NB4 (cell line): ENCODE measurements at regions not wholly inside any gene's neighbourhood (a gene's known extent, or its start where the extent isn't known, plus 50 kb on each side); places are given as distances from the start of the nearest gene placed in this dataset.

Experiments
- DNase-seq: peaks from one replicate; pipeline ENCODE4 v3.0.0; 2010; ENCODE audit warnings: low read depth
- H3K4me3 ChIP-seq: one replicate; pipeline ENCODE4 v1.5.1; 2011; ENCODE audit warnings: mild to moderate bottlenecking, low read depth, low read length, moderate library complexity
- MYC ChIP-seq: IDR thresholded peaks from 2 replicates; pipeline ENCODE4 v1.6.1; 2011; ENCODE audit warnings: low read depth, low read length
- POLR2A ChIP-seq: IDR thresholded peaks from 2 replicates; pipeline ENCODE4 v1.6.1; 2011; ENCODE audit warnings: mild to moderate bottlenecking; ENCODE audit not compliant: insufficient read length; ENCODE audit errors: extremely low read depth
- TF ChIP-seq, protein P1 (sequence below): IDR thresholded peaks from 2 replicates; pipeline ENCODE4 v1.6.1; 2011; ENCODE audit warnings: low read depth, low read length
- TF ChIP-seq, protein P2 (sequence below): IDR thresholded peaks from one replicate; pipeline ENCODE4 v1.5.1; 2012; ENCODE audit warnings: low read depth, low read length

GRCh38 chr2:239763433-239764097 lies 261.6 kb downstream of the NDUFA10 start:
- DNase-seq = no peak
- no peak overlapping the region for H3K4me3 ChIP-seq
- TF ChIP-seq POLR2A = no peak
- TF ChIP-seq MYC = no peak
- TF ChIP-seq, protein P1, sequence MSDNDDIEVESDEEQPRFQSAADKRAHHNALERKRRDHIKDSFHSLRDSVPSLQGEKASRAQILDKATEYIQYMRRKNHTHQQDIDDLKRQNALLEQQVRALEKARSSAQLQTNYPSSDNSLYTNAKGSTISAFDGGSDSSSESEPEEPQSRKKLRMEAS = no peak
- TF ChIP-seq, protein P2, sequence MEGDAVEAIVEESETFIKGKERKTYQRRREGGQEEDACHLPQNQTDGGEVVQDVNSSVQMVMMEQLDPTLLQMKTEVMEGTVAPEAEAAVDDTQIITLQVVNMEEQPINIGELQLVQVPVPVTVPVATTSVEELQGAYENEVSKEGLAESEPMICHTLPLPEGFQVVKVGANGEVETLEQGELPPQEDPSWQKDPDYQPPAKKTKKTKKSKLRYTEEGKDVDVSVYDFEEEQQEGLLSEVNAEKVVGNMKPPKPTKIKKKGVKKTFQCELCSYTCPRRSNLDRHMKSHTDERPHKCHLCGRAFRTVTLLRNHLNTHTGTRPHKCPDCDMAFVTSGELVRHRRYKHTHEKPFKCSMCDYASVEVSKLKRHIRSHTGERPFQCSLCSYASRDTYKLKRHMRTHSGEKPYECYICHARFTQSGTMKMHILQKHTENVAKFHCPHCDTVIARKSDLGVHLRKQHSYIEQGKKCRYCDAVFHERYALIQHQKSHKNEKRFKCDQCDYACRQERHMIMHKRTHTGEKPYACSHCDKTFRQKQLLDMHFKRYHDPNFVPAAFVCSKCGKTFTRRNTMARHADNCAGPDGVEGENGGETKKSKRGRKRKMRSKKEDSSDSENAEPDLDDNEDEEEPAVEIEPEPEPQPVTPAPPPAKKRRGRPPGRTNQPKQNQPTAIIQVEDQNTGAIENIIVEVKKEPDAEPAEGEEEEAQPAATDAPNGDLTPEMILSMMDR = no peak

GRCh38 chr2:239762655-239763269 lies 262.4 kb downstream of the NDUFA10 start:
- no peak overlapping the region for H3K4me3 ChIP-seq
- TF ChIP-seq, protein P2 = no peak
- TF ChIP-seq, protein P1 = no peak
- TF ChIP-seq POLR2A = no peak
- TF ChIP-seq MYC = no peak
- no peak for DNase-seq

- TF ChIP-seq POLR2A (no peak), MYC (no peak)
- TF ChIP-seq, protein P2 = no peak
- DNase-seq = no peak
- no peak overlapping the region for H3K4me3 ChIP-seq
Observed at GRCh38 chr2:239762106-239762505, 263.0 kb downstream of the NDUFA10 start.

- DNase-seq = no peak
- TF ChIP-seq, protein P2 = no peak
- TF ChIP-seq, protein P1 = no peak
- no peak for TF ChIP-seq POLR2A
- TF ChIP-seq MYC = no peak
- H3K4me3 ChIP-seq = no peak overlapping the region
Observed at GRCh38 chr2:239760596-239760995, 264.5 kb downstream of the NDUFA10 start.

DNA sequence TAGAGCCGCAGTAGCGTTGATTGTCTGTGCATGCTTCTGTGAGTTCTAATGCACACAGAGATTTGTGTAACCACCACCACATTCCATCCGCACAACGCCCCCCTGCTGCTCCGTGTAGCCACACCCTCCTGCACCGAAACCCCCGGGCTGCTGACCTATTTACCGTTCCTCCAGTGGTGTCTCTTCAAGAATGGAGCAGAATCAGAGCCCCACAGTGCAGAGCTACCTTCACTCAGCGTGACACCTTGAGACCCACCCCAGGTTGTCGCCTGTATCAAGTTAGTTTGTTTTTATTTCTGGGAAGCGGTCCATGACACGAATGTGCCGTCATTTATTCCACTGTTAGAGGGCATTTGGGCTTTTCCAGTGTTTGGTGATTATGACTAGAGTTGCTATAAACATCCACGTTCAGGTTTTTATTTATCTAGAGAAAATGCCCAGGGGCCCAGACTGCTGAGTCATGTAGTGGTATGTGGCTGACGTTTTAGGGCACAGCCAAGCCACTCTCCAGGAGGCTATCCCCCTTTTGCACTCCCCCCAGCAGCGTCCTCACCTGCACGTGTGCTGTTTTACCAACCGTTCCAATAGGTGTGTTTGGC lies 266.8 kb downstream of the NDUFA10 start:
- DNase-seq = no peak
- TF ChIP-seq, protein P1 = no peak

More for the DNA sequence above, 266.8 kb downstream of the NDUFA10 start:
- no peak overlapping the region for H3K4me3 ChIP-seq
